A549 (cell line): ENCODE measurements at regions not wholly inside any gene's neighbourhood (a gene's known extent, or its start where the extent isn't known, plus 50 kb on each side); places are given as distances from the start of the nearest gene placed in this dataset.

Experiments
- ATAC-seq, 2 experiments: fragments of 200-7000 bp in 1 of 2; fragments of >200 bp in 1 of 2; cut with Nextera tagmentation in 1 of 2; cut with Tn5 transposase in 1 of 2; 3 replicates each; pipeline versions ENCODE4 v1.8.0 to v1.9.1; 2018 to 2020; ENCODE audit warnings: mild to moderate bottlenecking in 1 of 2, moderate library complexity in 1 of 2
- CTCF ChIA-PET: fragments of 300-600 bp; sonication (Branson Sonifier 250); formaldehyde crosslinking; extraction: SDS; loops from one replicate; lab custom pipeline; 2021; ENCODE audit warnings: antibody characterized with exemption, inconsistent platforms; lab: Yijun Ruan, JAX
- POLR2A ChIA-PET: fragments of 350-600 bp; formaldehyde crosslinking; extraction: SDS; loops from one replicate; lab custom pipeline; 2021; ENCODE audit warnings: antibody characterized with exemption, inconsistent platforms; lab: Yijun Ruan, JAX
- DNase-seq, 2 experiments: peaks; one replicate each; pipeline versions ENCODE4 v3.0.0 to v3.0.0-alpha.2; 2011 to 2016; ENCODE audit warnings: low read depth in 1 of 2, low spot score in 1 of 2
- FAIRE-seq: peaks from 2 replicates; lab custom pipeline; 2011; peaks lifted over from hg19 to GRCh38; lab: Jason Lieb, UNC
- H3K27ac ChIP-seq, 2 experiments: fragments of >200 bp; sonication (Bioruptor Twin); formaldehyde crosslinking; 3 replicates each; pipeline ENCODE4 v1.5.1; 2016 to 2017
- H3K4me1 ChIP-seq: fragments of >200 bp; sonication (Bioruptor Twin); formaldehyde crosslinking; 3 replicates; pipeline ENCODE4 v1.6.1; 2016
- H3K4me2 ChIP-seq: fragments of >200 bp; sonication (Bioruptor Twin); formaldehyde crosslinking; 3 replicates; pipeline ENCODE4 v1.6.1; 2016
- H3K4me3 ChIP-seq: fragments of >200 bp; sonication (Bioruptor Twin); formaldehyde crosslinking; 3 replicates; pipeline ENCODE4 v1.5.1; 2016
- H3K9me3 ChIP-seq: fragments of >200 bp; sonication (Bioruptor Twin); formaldehyde crosslinking; 3 replicates; pipeline ENCODE4 v1.6.1; 2016
- CEBPB ChIP-seq, 2 experiments: fragments of >200 bp in 1 of 2; sonication (Bioruptor Twin) in 1 of 2; formaldehyde crosslinking in 1 of 2; IDR thresholded peaks; 2 replicates each; pipeline ENCODE4 v1.6.1; 2012 to 2016
- E2F6 ChIP-seq: IDR thresholded peaks from 2 replicates; pipeline ENCODE4 v1.6.1; 2012; ENCODE audit warnings: low read depth, borderline replicate concordance
- EHF ChIP-seq: fragments of 250-450 bp; sonication (Bioruptor Pico); IDR thresholded peaks from 2 replicates; pipeline ENCODE4 v1.5.0; 2020; ENCODE audit warnings: mild to moderate bottlenecking
- FOXS1 ChIP-seq: fragments of 250-450 bp; sonication (Bioruptor Pico); IDR thresholded peaks from 2 replicates; pipeline ENCODE4 v1.5.0; 2020; ENCODE audit warnings: mild to moderate bottlenecking, moderate library complexity
- GATA3 ChIP-seq: IDR thresholded peaks from 2 replicates; pipeline ENCODE4 v1.6.1; 2012; ENCODE audit warnings: borderline replicate concordance
- HES2 ChIP-seq: fragments of >200 bp; sonication (Bioruptor Twin); formaldehyde crosslinking; IDR thresholded peaks from 2 replicates; pipeline ENCODE4 v1.6.1; 2016
- HOXB13 ChIP-seq: fragments of 250-450 bp; sonication (Bioruptor Pico); IDR thresholded peaks from 2 replicates; pipeline ENCODE4 v1.5.0; 2020; ENCODE audit warnings: low read depth, mild to moderate bottlenecking, moderate library complexity
- KDM5A ChIP-seq: fragments of 200-600 bp; sonication (generic); IDR thresholded peaks from 2 replicates; pipeline ENCODE4 v1.6.1; 2016; ENCODE audit warnings: antibody characterized with exemption, mild to moderate bottlenecking
- MAFK ChIP-seq: fragments of 450-650 bp; IDR thresholded peaks from 2 replicates; pipeline ENCODE4 v1.6.1; 2014; ENCODE audit not compliant: partially characterized antibody
- MAZ ChIP-seq: fragments of 150-350 bp; IDR thresholded peaks from 2 replicates; pipeline ENCODE4 v1.6.1; 2014; ENCODE audit warnings: antibody characterized with exemption, low read depth, low read length, borderline replicate concordance
- MYC ChIP-seq: IDR thresholded peaks from 2 replicates; pipeline ENCODE4 v1.6.1; 2012; ENCODE audit warnings: mild to moderate bottlenecking, inconsistent platforms, low read length, improper control_type of control experiment, borderline replicate concordance
- NPAS2 ChIP-seq: fragments of 250-450 bp; sonication (Bioruptor Pico); IDR thresholded peaks from 2 replicates; pipeline ENCODE4 v1.8.0; 2022; ENCODE audit warnings: mild to moderate bottlenecking, moderate library complexity, borderline replicate concordance
- PHF8 ChIP-seq: fragments of 200-600 bp; sonication (generic); IDR thresholded peaks from 2 replicates; pipeline ENCODE4 v1.6.1; 2016; ENCODE audit warnings: low read depth, mild to moderate bottlenecking, antibody characterized with exemption, moderate library complexity, borderline replicate concordance
- POLR2A ChIP-seq: IDR thresholded peaks from 2 replicates; pipeline ENCODE4 v1.6.1; 2012; ENCODE audit warnings: mild to moderate bottlenecking, low read length
- RARB ChIP-seq: fragments of 250-450 bp; sonication (Bioruptor Pico); IDR thresholded peaks from 2 replicates; pipeline ENCODE4 v1.8.0; 2021; ENCODE audit warnings: mild to moderate bottlenecking, moderate library complexity
- REST ChIP-seq: fragments of 200-600 bp; sonication (generic); IDR thresholded peaks from 2 replicates; pipeline ENCODE4 v1.6.1; 2016; ENCODE audit warnings: antibody characterized with exemption, mild to moderate bottlenecking, moderate library complexity
- SREBF2 ChIP-seq: fragments of 450-650 bp; IDR thresholded peaks from 2 replicates; pipeline ENCODE4 v1.6.1; 2014; ENCODE audit warnings: mild to moderate bottlenecking, moderate library complexity
- ZC3H11A ChIP-seq: fragments of 450-650 bp; IDR thresholded peaks from 2 replicates; pipeline ENCODE4 v1.6.1; 2014; ENCODE audit warnings: antibody characterized with exemption, mild to moderate bottlenecking
- WGBS: methylation state at CpG from one replicate; pipeline ENCODE4 v1.1.6; 2017; ENCODE audit errors: missing lambda C conversion rate; 5-methylcytosine and 5-hydroxymethylcytosine counted together

- TF ChIP-seq REST (no peak), NPAS2 (no peak), KDM5A (no peak), PHF8 (no peak)
These were observed 458.6 kb upstream of the CLINT1 start (continued) for GRCh38 chr5:158317507-158317906.

GRCh38 chr5:158313733-158314464 lies 455.0 kb upstream of the CLINT1 start:
- no peak overlapping the region for H3K27ac ChIP-seq
- ATAC-seq (no peak), DNase-seq (no peak)
- no peaks in the 10 kb centered on the region for H3K9me3 ChIP-seq
- WGBS = 40% methylated on average over 15 of the region's 15 CpGs
- no peak overlapping the region for H3K4me3 ChIP-seq
- H3K4me2 ChIP-seq = no peak overlapping the region
- ChIA-PET CTCF (interaction anchor here (0.6 to 1.4 kb wide), 2 partner anchors 38 to 139 kb away, joined by 3 to 4 read pairs; no protein-coding TSS in a partner anchor), POLR2A (no interaction called here)
- no peaks in the 10 kb centered on the region for H3K4me1 ChIP-seq
- TF ChIP-seq SREBF2 (no peak), MYC (no peak), HES2 (no peak), FOXS1 (CRISPR knock-in tag) (no peak), EHF (no peak), HOXB13 (CRISPR knock-in tag) (no peak), RARB (no peak), CEBPB (IDR thresholded peaks at IDR 0.05) (no peak), E2F6 (no peak), POLR2A (no peak), GATA3 (no peak), MAZ (no peak), MAFK (no peak), REST (no peak), ZC3H11A (no peak)
- TF ChIP-seq, all 56 proteins: peak for 0
- FAIRE-seq = no peak
